HUES64 (cell line): ENCODE measurements at regions not wholly inside any gene's neighbourhood (a gene's known extent, or its start where the extent isn't known, plus 50 kb on each side); places are given as distances from the start of the nearest gene placed in this dataset.
"Not testable (repeated sequence)": the region's sequence is repeated elsewhere in the genome, so short reads cannot be mapped to it uniquely, and the experiment has no call there.

ENCODE experiments used
- H3K27ac ChIP-seq: 2 replicates; pipeline ENCODE4 v1.7.0; 2013; ENCODE audit warnings: low read depth, low read length, inconsistent platforms
- H3K27me3 ChIP-seq: 2 replicates; pipeline ENCODE4 v1.6.1; 2013; ENCODE audit warnings: mild to moderate bottlenecking, low read length; ENCODE audit not compliant: insufficient read depth
- H3K36me3 ChIP-seq: 2 replicates; pipeline ENCODE4 v1.6.1; 2013; ENCODE audit warnings: mild to moderate bottlenecking, low read length; ENCODE audit not compliant: insufficient read depth
- H3K4me1 ChIP-seq: 2 replicates; pipeline ENCODE4 v1.6.1; 2013; ENCODE audit warnings: mild to moderate bottlenecking, low read length, moderate library complexity; ENCODE audit not compliant: insufficient read depth
- H3K4me3 ChIP-seq: 2 replicates; pipeline ENCODE4 v1.5.1; 2013; ENCODE audit warnings: mild to moderate bottlenecking, low read length, moderate library complexity
- H3K9ac ChIP-seq: 2 replicates; pipeline ENCODE4 v1.6.1; 2013; ENCODE audit warnings: mild to moderate bottlenecking, low read depth, low read length
- H3K9me3 ChIP-seq: 2 replicates; pipeline ENCODE4 v1.6.1; 2013; ENCODE audit warnings: low read depth, low read length; ENCODE audit not compliant: insufficient read depth
- WGBS: fragments of 150-250, 120-280 bp; methylation state at CpG from one replicate; pipeline ENCODE4 v1.1.7; 2013; ENCODE audit warnings: missing lambda C conversion rate; 5-methylcytosine and 5-hydroxymethylcytosine counted together

DNA sequence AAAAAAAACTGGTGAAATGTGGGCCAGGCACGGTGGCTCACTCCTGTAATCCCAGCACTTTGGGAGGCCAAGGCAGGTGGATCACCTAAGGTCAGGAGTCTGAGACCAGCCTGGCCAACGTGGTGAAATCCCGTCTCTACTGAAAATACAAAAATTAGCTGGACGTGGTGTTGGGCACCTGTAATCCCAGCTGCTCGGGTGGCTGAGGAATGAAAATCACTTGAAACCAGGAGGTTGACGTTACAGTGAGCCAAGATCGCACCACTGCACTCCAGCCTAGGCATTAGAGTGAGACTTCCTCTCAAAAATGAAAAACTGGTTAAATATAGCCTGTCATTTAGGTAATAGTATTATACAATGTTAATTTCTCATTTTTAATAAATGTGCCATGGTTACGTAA lies 1692.0 kb downstream of the SPATA31A7 start:
- not testable (repeated sequence) for H3K4me1 ChIP-seq, H3K9ac ChIP-seq, H3K36me3 ChIP-seq, H3K4me3 ChIP-seq, H3K27ac ChIP-seq, H3K9me3 ChIP-seq
- peaks cover 41% of the 10 kb centered on the region for H3K27me3 ChIP-seq
- WGBS = 88% methylated on average over 7 of the region's 8 CpGs

DNA sequence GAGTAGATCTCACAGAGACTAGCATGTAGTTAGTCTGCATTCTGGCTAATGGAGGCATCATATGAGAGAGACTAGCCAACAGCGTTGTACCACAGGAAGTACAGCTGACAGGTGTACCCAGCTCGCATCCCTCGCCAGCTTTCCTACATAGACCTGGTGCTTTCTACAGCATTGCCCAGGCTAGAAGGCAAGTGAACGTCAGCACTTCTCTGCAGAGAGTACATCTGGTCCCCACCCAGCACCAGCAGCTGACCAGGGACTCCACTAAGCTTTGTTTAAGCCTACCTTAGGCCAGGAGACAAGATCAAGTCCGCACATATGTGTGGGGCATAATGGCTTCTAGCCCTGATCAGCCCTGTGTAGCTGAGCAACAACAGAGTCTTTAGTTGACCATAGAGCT lies 1692.9 kb downstream of the SPATA31A7 start:
- not testable (repeated sequence) for H3K9me3 ChIP-seq, H3K4me3 ChIP-seq, H3K4me1 ChIP-seq, H3K36me3 ChIP-seq, H3K27ac ChIP-seq, H3K9ac ChIP-seq
- peaks cover 34% of the 10 kb centered on the region for H3K27me3 ChIP-seq
- 84% methylated on average over 5 of the region's 5 CpGs for WGBS

DNA sequence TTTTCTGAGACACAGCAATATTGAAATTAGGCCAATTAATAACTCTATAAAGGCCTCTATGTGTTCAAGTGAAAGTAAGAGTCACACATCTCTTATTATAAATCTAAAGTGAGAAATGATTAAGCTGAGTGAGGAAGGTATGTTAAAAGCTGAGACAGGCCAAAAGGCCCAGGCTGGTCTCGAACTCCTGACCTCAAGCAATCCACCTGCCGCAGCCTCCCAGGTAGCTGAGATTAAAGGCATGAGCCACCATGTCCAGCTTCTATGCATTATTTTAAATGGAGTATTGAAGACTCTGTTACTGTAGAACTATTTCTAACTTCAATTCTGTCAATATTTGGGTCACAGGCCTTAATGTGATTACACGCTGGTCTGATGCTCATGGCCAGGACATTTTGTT lies 1706.9 kb downstream of the SPATA31A7 start:
- H3K9ac ChIP-seq, H3K4me1 ChIP-seq, H3K27me3 ChIP-seq, H3K4me3 ChIP-seq, H3K27ac ChIP-seq, H3K36me3 ChIP-seq, H3K9me3 ChIP-seq: not testable (repeated sequence)
- WGBS = 97% methylated on average over 2 of the region's 3 CpGs

DNA sequence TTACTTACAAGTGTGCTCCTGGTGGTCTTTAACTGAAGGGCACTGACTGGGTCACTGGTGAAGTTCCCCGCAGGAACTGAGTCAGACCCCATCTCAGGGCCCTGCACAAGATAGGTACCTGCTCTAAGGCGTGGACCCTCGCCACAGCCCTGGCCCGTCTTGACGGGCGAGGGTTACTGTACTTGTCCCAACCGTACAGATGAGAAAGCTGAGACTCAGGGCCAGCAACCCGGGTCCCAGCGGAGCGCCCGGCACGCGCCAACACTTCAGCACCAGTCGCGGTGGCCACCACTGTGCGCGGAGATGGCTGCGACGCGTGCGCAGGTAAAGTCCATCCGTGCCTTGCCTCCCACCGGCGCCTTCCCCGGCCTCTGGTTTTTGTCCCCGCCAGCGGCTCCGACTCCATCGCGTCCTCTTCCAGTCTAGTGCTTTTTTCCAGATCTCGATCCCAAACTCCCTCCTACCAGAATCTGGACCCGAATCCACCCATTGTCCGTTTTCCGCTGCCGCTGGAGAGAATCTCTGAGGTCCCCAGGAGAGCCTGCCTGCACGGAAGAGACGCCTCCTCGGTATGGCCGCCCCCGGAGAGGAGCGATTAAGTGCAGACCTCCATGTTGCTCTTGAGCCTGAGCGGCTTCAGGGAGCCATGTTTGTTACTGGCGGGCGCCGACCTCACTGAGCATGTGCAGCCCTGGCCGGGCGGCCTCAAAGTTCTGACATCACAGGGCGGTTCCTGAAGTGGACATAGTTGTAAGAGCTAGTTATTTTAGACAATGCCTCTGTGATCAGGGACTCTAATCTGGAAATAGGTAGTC lies 1707.8 kb downstream of the SPATA31A7 start:
- not testable (repeated sequence) for H3K9me3 ChIP-seq, H3K4me1 ChIP-seq, H3K9ac ChIP-seq, H3K27ac ChIP-seq, H3K27me3 ChIP-seq, H3K36me3 ChIP-seq
- H3K4me3 ChIP-seq = peak overlapping the region; percentile 53
- 38% methylated on average over 29 of the region's 48 CpGs for WGBS

DNA sequence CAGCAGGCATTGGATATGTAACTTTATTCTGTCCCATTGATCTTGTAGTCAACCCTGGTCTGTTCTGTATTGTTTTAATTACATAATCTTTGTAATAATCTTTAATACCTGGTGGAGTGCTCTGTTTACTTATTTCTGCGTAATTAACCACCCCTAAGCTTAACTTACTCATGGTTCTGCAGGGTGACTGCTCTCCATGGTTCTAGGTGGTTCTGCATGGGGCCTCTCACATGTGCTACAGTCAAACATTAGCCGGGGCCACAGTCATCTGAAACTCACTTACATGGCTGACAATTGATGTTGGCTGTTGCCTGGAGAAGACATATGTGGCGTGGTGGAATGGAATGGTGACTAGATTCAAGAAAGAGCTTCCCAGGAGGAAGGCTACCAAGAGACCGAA lies 1709.8 kb downstream of the SPATA31A7 start:
- not testable (repeated sequence) for H3K4me3 ChIP-seq
- 74% methylated on average over 2 of the region's 4 CpGs for WGBS

DNA sequence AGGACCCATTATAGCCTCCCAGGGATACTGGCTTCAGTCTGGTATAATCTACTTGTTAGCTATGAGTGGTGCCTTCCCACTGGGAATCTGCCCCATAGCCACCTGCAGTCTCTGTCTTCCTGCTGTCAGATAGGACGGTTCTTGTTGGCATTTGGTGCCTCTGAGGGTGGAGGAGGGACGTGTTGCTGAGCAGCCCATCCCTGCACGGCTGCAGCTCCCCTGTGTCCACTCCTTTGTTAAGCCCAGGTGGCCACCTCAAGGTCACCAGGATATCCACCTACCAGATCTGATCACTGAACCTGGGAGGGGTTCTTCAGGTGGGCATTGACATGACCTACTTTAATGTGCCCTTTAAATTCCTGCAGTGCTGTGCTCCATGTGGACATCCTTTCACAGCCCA lies 1714.2 kb downstream of the SPATA31A7 start:
- not testable (repeated sequence) for H3K36me3 ChIP-seq, H3K9me3 ChIP-seq, H3K4me3 ChIP-seq, H3K4me1 ChIP-seq, H3K27ac ChIP-seq, H3K27me3 ChIP-seq, H3K9ac ChIP-seq
- 95% methylated on average over 3 of the region's 3 CpGs for WGBS

More for the DNA sequence above, 1709.8 kb downstream of the SPATA31A7 start:
- not testable (repeated sequence) for H3K9me3 ChIP-seq, H3K27me3 ChIP-seq, H3K9ac ChIP-seq, H3K27ac ChIP-seq, H3K4me1 ChIP-seq, H3K36me3 ChIP-seq

DNA sequence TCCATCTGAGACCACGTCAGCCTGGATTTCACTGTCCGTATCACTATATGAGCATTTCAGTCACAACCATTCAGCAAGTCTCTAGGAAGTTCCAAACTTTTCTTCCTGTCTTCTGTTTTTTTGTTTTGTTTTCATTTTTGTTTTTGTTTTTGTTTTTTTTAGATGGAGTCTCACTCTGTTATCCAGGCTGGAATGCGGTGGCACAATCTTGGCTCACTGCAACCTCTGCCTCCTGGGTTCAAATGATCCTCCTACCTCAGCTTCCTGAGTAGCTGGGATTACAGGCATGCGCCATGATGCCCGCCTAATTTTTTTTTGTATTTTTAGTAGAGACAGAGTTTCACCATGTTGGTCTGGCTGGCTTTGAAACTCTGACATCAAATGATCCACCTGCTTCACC lies 1715.9 kb downstream of the SPATA31A7 start:
- not testable (repeated sequence) for H3K4me1 ChIP-seq, H3K36me3 ChIP-seq, H3K9me3 ChIP-seq, H3K27me3 ChIP-seq, H3K9ac ChIP-seq, H3K4me3 ChIP-seq, H3K27ac ChIP-seq
- WGBS = 100% methylated on average over 1 of the region's 5 CpGs

DNA sequence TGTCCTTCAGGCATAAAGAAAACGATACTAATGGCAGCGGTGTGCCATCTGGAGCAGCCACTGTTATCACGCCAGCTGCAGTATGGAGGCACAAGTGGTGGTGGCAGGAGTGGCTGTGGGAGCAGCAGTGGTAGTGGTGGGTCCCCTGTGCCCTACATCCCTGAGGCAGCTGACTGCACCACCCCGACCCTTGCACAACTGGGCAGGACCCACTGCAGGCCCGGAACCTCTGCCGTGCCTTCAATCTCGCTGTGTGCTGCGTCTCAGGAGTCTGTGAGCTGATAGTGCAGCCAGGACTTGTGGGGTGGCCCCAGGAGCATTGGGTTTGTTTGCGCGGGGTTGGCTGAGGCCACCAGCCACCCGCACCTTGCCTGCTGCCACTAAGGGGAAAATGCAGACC lies 1718.0 kb downstream of the SPATA31A7 start:
- H3K4me1 ChIP-seq, H3K9me3 ChIP-seq, H3K9ac ChIP-seq, H3K4me3 ChIP-seq, H3K36me3 ChIP-seq, H3K27me3 ChIP-seq, H3K27ac ChIP-seq: not testable (repeated sequence)
- WGBS = 96% methylated on average over 4 of the region's 11 CpGs

DNA sequence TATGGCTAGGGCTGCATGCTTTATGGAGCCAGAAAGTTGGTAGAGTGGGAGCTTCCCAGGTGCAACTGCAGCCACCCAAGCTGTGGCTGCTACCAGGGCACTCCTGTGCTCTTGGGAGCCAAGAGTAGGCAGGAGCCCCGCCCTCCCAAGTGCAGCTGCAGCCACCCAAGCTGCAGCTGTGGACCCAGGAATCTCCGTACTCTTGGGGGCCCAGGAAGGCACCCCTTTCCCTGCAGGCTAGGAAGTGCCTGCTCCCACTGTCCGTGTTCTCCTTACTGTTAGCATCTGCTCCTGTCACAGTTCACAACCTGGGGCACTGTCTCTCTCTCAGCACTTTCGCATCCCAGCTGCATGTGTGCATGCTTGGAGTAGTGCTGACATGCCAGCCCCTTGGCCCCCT lies 1718.4 kb downstream of the SPATA31A7 start:
- WGBS = 93% methylated on average over 2 of the region's 4 CpGs
- H3K9me3 ChIP-seq, H3K27ac ChIP-seq, H3K4me3 ChIP-seq, H3K9ac ChIP-seq, H3K27me3 ChIP-seq, H3K36me3 ChIP-seq, H3K4me1 ChIP-seq: not testable (repeated sequence)

DNA sequence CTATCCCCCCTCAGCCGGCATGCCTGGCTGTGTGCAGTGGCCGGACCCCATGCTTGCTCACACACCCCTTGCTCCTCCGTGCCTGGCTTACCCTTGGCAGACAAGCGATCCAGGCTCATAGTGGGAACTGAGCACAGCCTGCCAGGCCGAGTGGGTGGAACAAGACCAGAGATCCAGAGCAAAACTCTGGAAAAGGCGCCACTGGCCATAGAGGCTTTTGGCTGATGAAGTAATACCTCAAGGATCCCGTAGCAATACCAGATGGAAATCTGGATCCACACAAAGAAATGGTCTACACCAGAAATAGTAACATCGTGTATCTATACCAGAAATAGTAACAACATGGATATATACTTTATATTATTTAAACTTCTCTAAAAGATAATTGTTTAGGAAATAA lies 1719.6 kb downstream of the SPATA31A7 start:
- not testable (repeated sequence) for H3K9ac ChIP-seq, H3K27ac ChIP-seq, H3K4me1 ChIP-seq, H3K4me3 ChIP-seq, H3K9me3 ChIP-seq, H3K27me3 ChIP-seq, H3K36me3 ChIP-seq
- WGBS = 92% methylated on average over 4 of the region's 8 CpGs

DNA sequence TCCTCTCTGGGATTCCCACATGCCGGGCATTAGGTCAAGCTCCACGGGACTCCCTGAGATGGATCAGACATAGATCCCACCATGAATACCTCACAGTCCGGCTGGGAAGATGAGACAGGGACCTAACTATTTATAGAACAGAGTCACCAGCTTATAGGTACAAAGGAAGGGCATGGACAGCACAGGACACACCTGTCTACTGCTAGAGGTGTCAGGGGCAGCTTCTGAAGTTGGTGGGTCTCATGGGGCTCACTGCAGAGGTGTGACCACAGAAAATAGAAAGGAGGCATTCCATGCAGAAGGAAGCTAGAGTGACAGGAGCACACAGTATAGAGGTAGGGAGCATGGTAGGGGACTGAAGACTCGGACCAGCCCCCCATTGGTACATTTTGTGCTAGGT lies 1722.4 kb downstream of the SPATA31A7 start:
- H3K9me3 ChIP-seq, H3K4me3 ChIP-seq, H3K27me3 ChIP-seq, H3K36me3 ChIP-seq, H3K4me1 ChIP-seq, H3K9ac ChIP-seq, H3K27ac ChIP-seq: not testable (repeated sequence)
- no CpG with 5 or more reads among the region's 4 CpGs for WGBS

DNA sequence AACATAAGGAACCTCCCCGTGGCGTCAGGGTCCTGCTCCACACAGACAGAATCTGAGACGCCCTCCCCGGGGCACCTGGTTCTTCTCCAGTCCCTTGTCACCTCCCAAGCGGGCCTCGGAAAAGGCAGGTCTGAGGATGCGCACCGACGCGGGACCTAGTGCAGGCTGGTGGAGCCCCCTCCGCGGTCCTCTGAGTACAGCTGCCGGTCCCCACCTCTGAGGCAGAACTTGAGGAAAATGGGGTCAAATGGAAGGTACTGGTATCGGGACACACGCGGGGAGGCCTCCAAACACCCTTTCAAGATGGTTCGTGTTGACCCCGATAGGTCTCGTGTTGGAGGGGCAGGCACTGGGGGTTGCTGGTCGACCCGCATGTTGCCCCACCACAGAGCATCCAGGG lies 1725.3 kb downstream of the SPATA31A7 start:
- H3K36me3 ChIP-seq, H3K9ac ChIP-seq, H3K27me3 ChIP-seq, H3K4me3 ChIP-seq, H3K9me3 ChIP-seq, H3K27ac ChIP-seq, H3K4me1 ChIP-seq: not testable (repeated sequence)
- WGBS = 67% methylated on average over 7 of the region's 21 CpGs
